ENCODE measurements at regions not wholly inside any gene's neighbourhood (a gene's known extent, or its start where the extent isn't known, plus 50 kb on each side); places are given as distances from the start of the nearest gene placed in this dataset.
A peak's percentile ranks its signal among the peaks of the same experiment; 100 is the strongest.
"Not testable (repeated sequence)": the region's sequence is repeated elsewhere in the genome, so short reads cannot be mapped to it uniquely, and the experiment has no call there.

GRCh38 chr2:111373060-111373459, 252.3 kb downstream of the BCL2L11 start:
- DNase-seq: not testable (repeated sequence)

- not testable (repeated sequence) for DNase-seq
Measured at GRCh38 chr2:111373989-111374388, 253.3 kb downstream of the BCL2L11 start.

GRCh38 chr2:111374734-111375133, 254.0 kb downstream of the BCL2L11 start:
- DNase-seq: not testable (repeated sequence)

- not testable (repeated sequence) for DNase-seq
Measured at GRCh38 chr2:111375320-111375883, 254.7 kb downstream of the BCL2L11 start.

GRCh38 chr2:111376272-111376970, 255.7 kb downstream of the BCL2L11 start:
- not testable (repeated sequence) for DNase-seq

- not testable (repeated sequence) for DNase-seq
Measured at GRCh38 chr2:111376971-111377352, 256.2 kb downstream of the BCL2L11 start.

GRCh38 chr2:111377386-111377959, 256.8 kb downstream of the BCL2L11 start:
- DNase-seq: not testable (repeated sequence)

GRCh38 chr2:111378348-111378747, 257.6 kb downstream of the BCL2L11 start:
- not testable (repeated sequence) for DNase-seq

GRCh38 chr2:111380733-111381439, 260.2 kb downstream of the BCL2L11 start:
- DNase-seq: peak; percentile 20

GRCh38 chr2:111381530-111382306, 261.0 kb downstream of the BCL2L11 start:
- DNase-seq: not testable (repeated sequence)

GRCh38 chr2:111382507-111382906, 261.8 kb downstream of the BCL2L11 start:
- not testable (repeated sequence) for DNase-seq

GRCh38 chr2:111383311-111383710, 262.6 kb downstream of the BCL2L11 start:
- DNase-seq: not testable (repeated sequence)

- not testable (repeated sequence) for DNase-seq
Measured at GRCh38 chr2:111385226-111385957, 264.7 kb downstream of the BCL2L11 start.

GRCh38 chr2:111390605-111391004, 269.9 kb downstream of the BCL2L11 start:
- DNase-seq: not testable (repeated sequence)

- peak; percentile 38 for DNase-seq
Measured at GRCh38 chr2:111395350-111396128, 274.8 kb downstream of the BCL2L11 start.

GRCh38 chr2:111400598-111401253, 280.0 kb downstream of the BCL2L11 start:
- DNase-seq: not testable (repeated sequence)

GRCh38 chr2:111401270-111402140, 280.8 kb downstream of the BCL2L11 start:
- not testable (repeated sequence) for DNase-seq

GRCh38 chr2:111402450-111402849, 281.7 kb downstream of the BCL2L11 start:
- DNase-seq: not testable (repeated sequence)

GRCh38 chr2:111403287-111403686, 282.6 kb downstream of the BCL2L11 start:
- not testable (repeated sequence) for DNase-seq

Data from activated T-cell treated with anti-CD3 and anti-CD28 coated beads for 4 hours (primary cell).